IMR-90 (cell line): ENCODE measurements at regions not wholly inside any gene's neighbourhood (a gene's known extent, or its start where the extent isn't known, plus 50 kb on each side); places are given as distances from the start of the nearest gene placed in this dataset.
A peak's percentile ranks its signal among the peaks of the same experiment; 100 is the strongest.

Experiments
- ATAC-seq: fragments of 200-7000 bp; cut with Tn5 transposase; 2 replicates; pipeline ENCODE4 v1.9.1; 2020; ENCODE audit warnings: low read depth, mild to moderate bottlenecking, moderate library complexity
- BruUV-seq: library from RNA; stranded (reverse); fragments of 400-500 nt; replicated peaks from 2 replicates; lab custom pipeline; 2021; lab: Mats Ljungman, UMichigan
- CTCF ChIA-PET: fragments of 300-600 bp; formaldehyde crosslinking; extraction: SDS; loops from one replicate; lab custom pipeline; 2021; ENCODE audit warnings: antibody characterized with exemption; lab: Yijun Ruan, JAX
- POLR2A ChIA-PET: fragments of 300-600 bp; sonication (Branson Sonifier 250); formaldehyde crosslinking; loops from one replicate; lab custom pipeline; 2022; ENCODE audit warnings: antibody characterized with exemption; ENCODE audit not compliant: unreplicated experiment; lab: Charles Lee
- DNase-seq: peaks from one replicate; pipeline ENCODE4 v3.0.0; 2013
- H2AFZ ChIP-seq: replicated peaks from 2 replicates; pipeline ENCODE3; 2013; ENCODE audit warnings: low read length, mild to moderate bottlenecking; ENCODE audit not compliant: poor library complexity
- H2AK5ac ChIP-seq: 2 replicates; pipeline ENCODE4 v1.6.1; 2013; ENCODE audit warnings: low read depth, low read length, inconsistent platforms
- H2AK9ac ChIP-seq: replicated peaks from 2 replicates; pipeline ENCODE3; 2013; ENCODE audit warnings: mild to moderate bottlenecking, low read depth, low read length, moderate library complexity; ENCODE audit not compliant: poor library complexity
- H2BK120ac ChIP-seq: 2 replicates; pipeline ENCODE4 v1.6.1; 2013; ENCODE audit warnings: low read depth, low read length, inconsistent platforms
- H2BK15ac ChIP-seq: 3 replicates; pipeline ENCODE4 v1.6.1; 2013; ENCODE audit warnings: low read depth, low read length, inconsistent platforms
- H2BK20ac ChIP-seq: 2 replicates; pipeline ENCODE4 v1.6.1; 2013; ENCODE audit warnings: low read depth, mild to moderate bottlenecking, inconsistent platforms, low read length, moderate library complexity
- H2BK5ac ChIP-seq: 2 replicates; pipeline ENCODE4 v1.6.1; 2013; ENCODE audit warnings: mild to moderate bottlenecking, low read depth, low read length, inconsistent platforms; ENCODE audit not compliant: poor library complexity, severe bottlenecking
- H3K14ac ChIP-seq: replicated peaks from 2 replicates; pipeline ENCODE4 v1.6.1; 2013; ENCODE audit warnings: low read depth, low read length, inconsistent platforms
- H3K18ac ChIP-seq: 2 replicates; pipeline ENCODE4 v1.6.1; 2013; ENCODE audit warnings: low read depth, low read length, control low read depth
- H3K23ac ChIP-seq: 2 replicates; pipeline ENCODE4 v1.6.1; 2013; ENCODE audit warnings: low read depth, low read length, inconsistent platforms
- H3K27ac ChIP-seq: 2 replicates; pipeline ENCODE4 v1.5.1; 2013; ENCODE audit warnings: mild to moderate bottlenecking, control low read depth, low read length; ENCODE audit not compliant: insufficient read depth
- H3K27me3 ChIP-seq: 2 replicates; pipeline ENCODE4 v1.6.1; 2013; ENCODE audit warnings: low read length; ENCODE audit not compliant: control insufficient read depth, insufficient read depth
- H3K36me3 ChIP-seq: 2 replicates; pipeline ENCODE4 v1.6.1; 2013; ENCODE audit warnings: low read length, mixed read lengths; ENCODE audit not compliant: control insufficient read depth, insufficient read depth
- H3K4ac ChIP-seq: 2 replicates; pipeline ENCODE4 v1.6.1; 2013; ENCODE audit warnings: low read depth, low read length, inconsistent platforms
- H3K4me1 ChIP-seq: 2 replicates; pipeline ENCODE4 v1.6.1; 2013; ENCODE audit warnings: low read length, mixed read lengths; ENCODE audit not compliant: control insufficient read depth, insufficient read depth
- H3K4me2 ChIP-seq: 2 replicates; pipeline ENCODE4 v1.6.1; 2013; ENCODE audit warnings: low read depth, mild to moderate bottlenecking, control low read depth, low read length, moderate library complexity
- H3K4me3 ChIP-seq: 2 replicates; pipeline ENCODE4 v1.5.1; 2013; ENCODE audit warnings: low read depth, mild to moderate bottlenecking, control low read depth, low read length, moderate library complexity; ENCODE audit not compliant: insufficient read depth
- H3K56ac ChIP-seq: 2 replicates; pipeline ENCODE4 v1.6.1; 2013; ENCODE audit warnings: low read length, inconsistent platforms; ENCODE audit not compliant: insufficient read depth; ENCODE audit errors: extremely low read depth
- H3K79me1 ChIP-seq, 2 experiments: 2 replicates each; pipeline ENCODE4 v1.6.1; 2013; ENCODE audit warnings: low read length in 2 of 2, inconsistent platforms in 1 of 2, low read depth in 1 of 2
- H3K9ac ChIP-seq: 2 replicates; pipeline ENCODE4 v1.6.1; 2013; ENCODE audit warnings: low read depth, low read length, control low read depth
- H3K9me1 ChIP-seq: 2 replicates; pipeline ENCODE4 v1.6.1; 2013; ENCODE audit warnings: low read length, inconsistent platforms; ENCODE audit not compliant: insufficient read depth
- H3K9me3 ChIP-seq: 2 replicates; pipeline ENCODE4 v1.6.1; 2013; ENCODE audit warnings: low read length; ENCODE audit not compliant: control insufficient read depth, insufficient read depth
- H4K20me1 ChIP-seq: 2 replicates; pipeline ENCODE4 v1.6.1; 2013; ENCODE audit warnings: low read length, inconsistent platforms; ENCODE audit not compliant: insufficient read depth
- H4K5ac ChIP-seq: 2 replicates; pipeline ENCODE4 v1.6.1; 2013; ENCODE audit warnings: mild to moderate bottlenecking, low read depth, low read length, control low read depth
- H4K8ac ChIP-seq, 2 experiments: 2 replicates each; pipeline ENCODE4 v1.6.1; 2013; ENCODE audit warnings: low read depth in 2 of 2, low read length in 2 of 2, control low read depth in 1 of 2, inconsistent platforms in 1 of 2
- H4K91ac ChIP-seq: 2 replicates; pipeline ENCODE4 v1.6.1; 2013; ENCODE audit warnings: low read depth, low read length, inconsistent platforms; ENCODE audit not compliant: insufficient read depth
- CTCF ChIP-seq: conservative IDR thresholded peaks from 2 replicates; pipeline ENCODE4 v1.5.1; 2012; ENCODE audit warnings: mild to moderate bottlenecking, low read depth, low read length, improper control_type of control experiment
- MAFK ChIP-seq: IDR thresholded peaks from 2 replicates; pipeline ENCODE4 v1.6.1; 2012; ENCODE audit warnings: low read depth, low read length, improper control_type of control experiment
- WGBS, 2 experiments: methylation state at CpG; one replicate each; pipeline versions ENCODE4 v1.1.5 to v1.1.7; 2013; ENCODE audit warnings: missing lambda C conversion rate in 2 of 2; ENCODE audit not compliant: insufficient read length in 1 of 2; ENCODE audit errors: extremely low coverage in 2 of 2; 5-methylcytosine and 5-hydroxymethylcytosine counted together
- dilution Hi-C: fragments of 300-500 bp; cut with HindIII; formaldehyde crosslinking; loops from one replicate; pipeline ENCODE4 v1.14.3; 2018; ENCODE audit warnings: low sequenced_read_pairs; ENCODE audit not compliant: unreplicated experiment
- in situ Hi-C: fragments of 300-500 bp; cut with MboI; formaldehyde crosslinking; loops from 3 replicates; pipeline ENCODE4 v1.14.3; 2019; ENCODE audit warnings: low sequenced_read_pairs, inconsistent platforms, mixed read lengths
- intact Hi-C: fragments of 100-400 bp; cut with micrococcal nuclease; formaldehyde crosslinking; loops from 2 replicates; pipeline ENCODE4 v1.10.0; 2022

GRCh38 chr6:91653076-91653723 lies 1066.3 kb upstream of the MAP3K7 start:
- DNase-seq (no peak), ATAC-seq (no peak)
- in situ Hi-C loops (no loop called here), intact Hi-C loops (no loop called here), dilution Hi-C loops (no loop called here)
- Histone ChIP-seq H3K36me3 (no peaks in the 10 kb centered on the region), H2BK120ac (no peak overlapping the region), H3K79me1 (no peaks in the 10 kb centered on the region), H4K5ac (no peak overlapping the region), H3K9ac (no peak overlapping the region), H3K56ac (no peak overlapping the region), H2AK5ac (no peak overlapping the region), H2BK15ac (no peak overlapping the region), H3K9me1 (no peaks in the 10 kb centered on the region), H4K8ac (no peak overlapping the region), H3K4me1 (no peaks in the 10 kb centered on the region), H3K27me3 (no peaks in the 10 kb centered on the region), H2BK20ac (no peak overlapping the region), H3K9me3 (no peaks in the 10 kb centered on the region), H3K14ac (no peak overlapping the region), H3K23ac (no peak overlapping the region), H4K91ac (no peak overlapping the region), H2BK5ac (no peak overlapping the region), H3K18ac (no peak overlapping the region), H3K27ac (no peak overlapping the region), H2AK9ac (no peak overlapping the region), H3K4me2 (no peak overlapping the region), H4K20me1 (no peaks in the 10 kb centered on the region), H3K4ac (no peak overlapping the region), H2AFZ (no peak overlapping the region), H3K4me3 (no peak overlapping the region)
- no TSS peak for BruUV-seq
- WGBS, 2 experiments, result no CpG with 5 or more reads among the region's 6 CpGs
- ChIA-PET CTCF (no interaction called here), POLR2A (no interaction called here)
- TF ChIP-seq CTCF, result no peak
- peak; percentile 66 for TF ChIP-seq MAFK
